A549 (cell line): ENCODE measurements at regions not wholly inside any gene's neighbourhood (a gene's known extent, or its start where the extent isn't known, plus 50 kb on each side); places are given as distances from the start of the nearest gene placed in this dataset.

Source experiments
- ATAC-seq, 2 experiments: fragments of 200-7000 bp in 1 of 2; fragments of >200 bp in 1 of 2; cut with Nextera tagmentation in 1 of 2; cut with Tn5 transposase in 1 of 2; 3 replicates each; pipeline versions ENCODE4 v1.8.0 to v1.9.1; 2018 to 2020; ENCODE audit warnings: mild to moderate bottlenecking in 1 of 2, moderate library complexity in 1 of 2
- CTCF ChIA-PET: fragments of 300-600 bp; sonication (Branson Sonifier 250); formaldehyde crosslinking; extraction: SDS; loops from one replicate; lab custom pipeline; 2021; ENCODE audit warnings: antibody characterized with exemption, inconsistent platforms; lab: Yijun Ruan, JAX
- POLR2A ChIA-PET: fragments of 350-600 bp; formaldehyde crosslinking; extraction: SDS; loops from one replicate; lab custom pipeline; 2021; ENCODE audit warnings: antibody characterized with exemption, inconsistent platforms; lab: Yijun Ruan, JAX
- DNase-seq, 2 experiments: peaks; one replicate each; pipeline versions ENCODE4 v3.0.0 to v3.0.0-alpha.2; 2011 to 2016; ENCODE audit warnings: low read depth in 1 of 2, low spot score in 1 of 2
- FAIRE-seq: peaks from 2 replicates; lab custom pipeline; 2011; peaks lifted over from hg19 to GRCh38; lab: Jason Lieb, UNC
- H3K27ac ChIP-seq, 2 experiments: fragments of >200 bp; sonication (Bioruptor Twin); formaldehyde crosslinking; 3 replicates each; pipeline ENCODE4 v1.5.1; 2016 to 2017
- H3K4me1 ChIP-seq: fragments of >200 bp; sonication (Bioruptor Twin); formaldehyde crosslinking; 3 replicates; pipeline ENCODE4 v1.6.1; 2016
- H3K4me2 ChIP-seq: fragments of >200 bp; sonication (Bioruptor Twin); formaldehyde crosslinking; 3 replicates; pipeline ENCODE4 v1.6.1; 2016
- H3K4me3 ChIP-seq: fragments of >200 bp; sonication (Bioruptor Twin); formaldehyde crosslinking; 3 replicates; pipeline ENCODE4 v1.5.1; 2016
- H3K9me3 ChIP-seq: fragments of >200 bp; sonication (Bioruptor Twin); formaldehyde crosslinking; 3 replicates; pipeline ENCODE4 v1.6.1; 2016
- BHLHE40 ChIP-seq: IDR thresholded peaks from 2 replicates; pipeline ENCODE4 v1.6.1; 2012; ENCODE audit warnings: low read depth, low read length, inconsistent platforms
- CBX2 ChIP-seq: fragments of 200-600 bp; sonication (generic); IDR thresholded peaks from 2 replicates; pipeline ENCODE4 v1.6.1; 2016; ENCODE audit warnings: low read depth, mild to moderate bottlenecking, borderline replicate concordance
- CHD4 ChIP-seq: fragments of 200-600 bp; sonication (generic); IDR thresholded peaks from 2 replicates; pipeline ENCODE4 v1.6.1; 2016; ENCODE audit warnings: antibody characterized with exemption, mild to moderate bottlenecking, borderline replicate concordance
- ELK1 ChIP-seq: fragments of 150-350 bp; IDR thresholded peaks from 2 replicates; pipeline ENCODE4 v1.6.1; 2014; ENCODE audit warnings: low read depth, mild to moderate bottlenecking, low read length
- FOSB ChIP-seq: fragments of 250-450 bp; sonication (Bioruptor Pico); IDR thresholded peaks from 2 replicates; pipeline ENCODE4 v1.5.0; 2020; ENCODE audit warnings: mild to moderate bottlenecking, moderate library complexity
- FOXS1 ChIP-seq: fragments of 250-450 bp; sonication (Bioruptor Pico); IDR thresholded peaks from 2 replicates; pipeline ENCODE4 v1.5.0; 2020; ENCODE audit warnings: mild to moderate bottlenecking, moderate library complexity
- HOXB5 ChIP-seq: fragments of 250-450 bp; sonication (Bioruptor Pico); IDR thresholded peaks from 2 replicates; pipeline ENCODE4 v1.5.0; 2020; ENCODE audit warnings: mild to moderate bottlenecking, moderate library complexity
- KDM5A ChIP-seq: fragments of 200-600 bp; sonication (generic); IDR thresholded peaks from 2 replicates; pipeline ENCODE4 v1.6.1; 2016; ENCODE audit warnings: antibody characterized with exemption, mild to moderate bottlenecking
- MAFK ChIP-seq: fragments of 450-650 bp; IDR thresholded peaks from 2 replicates; pipeline ENCODE4 v1.6.1; 2014; ENCODE audit not compliant: partially characterized antibody
- NFE2L2 ChIP-seq: fragments of 150-350 bp; conservative IDR thresholded peaks from 2 replicates; pipeline ENCODE4 v1.6.1; 2014; ENCODE audit warnings: low read length
- NPAS2 ChIP-seq: fragments of 250-450 bp; sonication (Bioruptor Pico); IDR thresholded peaks from 2 replicates; pipeline ENCODE4 v1.8.0; 2022; ENCODE audit warnings: mild to moderate bottlenecking, moderate library complexity, borderline replicate concordance
- POLR2AphosphoS2 ChIP-seq: conservative IDR thresholded peaks from 2 replicates; pipeline ENCODE4 v1.6.1; 2012; ENCODE audit warnings: low read length, improper control_type of control experiment, inconsistent platforms
- RARB ChIP-seq: fragments of 250-450 bp; sonication (Bioruptor Pico); IDR thresholded peaks from 2 replicates; pipeline ENCODE4 v1.8.0; 2021; ENCODE audit warnings: mild to moderate bottlenecking, moderate library complexity
- RNF2 ChIP-seq: fragments of 200-600 bp; sonication (generic); IDR thresholded peaks from 2 replicates; pipeline ENCODE4 v1.6.1; 2016; ENCODE audit warnings: low read depth, mild to moderate bottlenecking, antibody characterized with exemption, moderate library complexity, borderline replicate concordance
- SREBF2 ChIP-seq: fragments of 450-650 bp; IDR thresholded peaks from 2 replicates; pipeline ENCODE4 v1.6.1; 2014; ENCODE audit warnings: mild to moderate bottlenecking, moderate library complexity
- TFCP2L1 ChIP-seq: fragments of 250-450 bp; sonication (Bioruptor Pico); IDR thresholded peaks from 2 replicates; pipeline ENCODE4 v1.5.0; 2021; ENCODE audit warnings: mild to moderate bottlenecking
- TP53 ChIP-seq: fragments of 250-450 bp; sonication (Bioruptor Pico); IDR thresholded peaks from 2 replicates; pipeline ENCODE4 v1.5.0; 2021; ENCODE audit warnings: mild to moderate bottlenecking, moderate library complexity
- ZFP36 ChIP-seq: fragments of 450-650 bp; IDR thresholded peaks from 2 replicates; pipeline ENCODE4 v1.6.1; 2014; ENCODE audit warnings: borderline replicate concordance; ENCODE audit not compliant: partially characterized antibody
- ZSCAN20 ChIP-seq: fragments of 250-450 bp; sonication (Bioruptor Pico); IDR thresholded peaks from 2 replicates; pipeline ENCODE4 v1.8.0; 2022; ENCODE audit warnings: mild to moderate bottlenecking, moderate library complexity
- WGBS: methylation state at CpG from one replicate; pipeline ENCODE4 v1.1.6; 2017; ENCODE audit errors: missing lambda C conversion rate; 5-methylcytosine and 5-hydroxymethylcytosine counted together
- TF ChIP-seq, protein P1 (sequence below): fragments of 200-600 bp; sonication (generic); IDR thresholded peaks from 2 replicates; pipeline ENCODE4 v1.6.1; 2016; ENCODE audit warnings: antibody characterized with exemption, mild to moderate bottlenecking, moderate library complexity
- TF ChIP-seq, protein P2 (sequence below): IDR thresholded peaks from 2 replicates; pipeline ENCODE4 v1.6.1; 2012; ENCODE audit warnings: low read depth, borderline replicate concordance

DNA sequence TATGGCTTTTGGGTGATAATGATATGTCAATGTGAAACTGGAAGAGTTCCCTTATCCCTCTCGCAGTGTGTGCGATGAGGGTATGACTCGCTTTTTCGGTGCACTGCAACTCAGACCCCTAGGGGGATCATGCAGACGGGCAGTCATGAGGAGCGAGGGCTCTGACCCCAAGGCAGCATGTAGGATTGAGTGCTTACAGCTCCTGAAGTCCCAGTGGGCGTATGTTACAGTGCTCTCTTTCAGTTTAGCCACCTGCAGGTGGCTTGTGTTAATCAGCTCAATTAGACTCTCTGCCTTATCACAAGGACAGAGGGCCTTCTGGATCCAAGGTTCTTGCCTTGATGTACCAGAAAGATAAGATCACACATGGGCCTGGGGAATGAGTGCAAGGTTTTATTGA is 1269.9 kb upstream of the GYPC start:
- WGBS = 60% methylated on average over 7 of the region's 7 CpGs
- no peak for FAIRE-seq
- no peak overlapping the region for H3K27ac ChIP-seq
- no peaks in the 10 kb centered on the region for H3K4me1 ChIP-seq
- no peak overlapping the region for H3K4me3 ChIP-seq
- no peak overlapping the region for H3K4me2 ChIP-seq
- CTCF ChIA-PET = interaction anchor here (0.8 to 1.2 kb wide), 3 partner anchors 9 to 15 kb away, joined by 3 to 4 read pairs (median 3); no protein-coding TSS in a partner anchor
- no peak for ATAC-seq
- no peaks in the 10 kb centered on the region for H3K9me3 ChIP-seq
- POLR2A ChIA-PET = no interaction called here
- peak in 1 of 2 experiments; percentile 1 for DNase-seq
- TF ChIP-seq HOXB5 (CRISPR knock-in tag) (no peak), CBX2 (no peak)

DNA sequence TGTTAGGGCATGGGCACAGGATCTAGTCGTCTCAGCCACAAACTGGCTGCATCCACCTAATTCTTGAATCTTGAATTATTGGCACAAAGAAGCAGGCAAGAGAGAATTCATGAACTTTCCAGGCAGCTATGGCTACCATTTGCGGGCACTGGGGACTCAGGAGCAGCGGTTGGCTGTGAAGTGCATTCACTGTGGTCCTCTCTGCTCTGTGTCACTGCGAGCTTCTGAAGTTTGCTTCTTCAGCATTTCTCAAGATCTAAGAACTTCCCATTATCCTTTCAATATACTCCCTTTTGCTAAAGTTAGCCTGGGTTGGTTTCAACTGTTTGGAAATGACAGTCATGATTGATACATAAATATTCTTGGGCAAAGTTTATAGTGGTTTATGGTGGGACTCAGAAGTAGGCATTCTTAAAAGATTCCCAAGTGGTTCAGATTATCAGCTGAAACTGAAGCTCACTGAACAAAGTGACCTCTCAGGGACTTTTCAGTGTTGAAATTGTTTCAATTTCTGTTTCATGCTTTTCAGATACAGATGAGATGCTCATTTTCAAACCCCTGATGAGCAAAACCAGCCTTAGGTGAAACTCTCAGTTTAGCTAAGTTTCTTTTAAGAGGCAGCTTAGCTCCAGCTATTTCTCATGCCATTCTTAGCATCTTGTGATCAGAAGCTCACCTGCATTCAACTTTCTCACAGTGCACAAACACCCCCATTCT is 1258.3 kb upstream of the GYPC start:
- no peak for FAIRE-seq
- no peak for ATAC-seq

More for the DNA sequence above, 1258.3 kb upstream of the GYPC start:
- 54% methylated on average over 4 of the region's 4 CpGs for WGBS
- H3K4me2 ChIP-seq = peak overlapping the region; percentile 59; the same call in 1 of the 3 replicates
- TF ChIP-seq FOSB (no peak), ZSCAN20 (CRISPR knock-in tag) (no peak), NFE2L2 (no peak), POLR2AphosphoS2 (no peak), RARB (CRISPR knock-in tag) (no peak), NPAS2 (CRISPR knock-in tag) (no peak), CHD4 (no peak), TP53 (CRISPR knock-in tag) (no peak), KDM5A (no peak), TFCP2L1 (no peak), ELK1 (no peak), ZFP36 (no peak), FOXS1 (CRISPR knock-in tag) (no peak), RNF2 (no peak), MAFK (no peak), SREBF2 (no peak), BHLHE40 (no peak)
- TF ChIP-seq, protein P1, sequence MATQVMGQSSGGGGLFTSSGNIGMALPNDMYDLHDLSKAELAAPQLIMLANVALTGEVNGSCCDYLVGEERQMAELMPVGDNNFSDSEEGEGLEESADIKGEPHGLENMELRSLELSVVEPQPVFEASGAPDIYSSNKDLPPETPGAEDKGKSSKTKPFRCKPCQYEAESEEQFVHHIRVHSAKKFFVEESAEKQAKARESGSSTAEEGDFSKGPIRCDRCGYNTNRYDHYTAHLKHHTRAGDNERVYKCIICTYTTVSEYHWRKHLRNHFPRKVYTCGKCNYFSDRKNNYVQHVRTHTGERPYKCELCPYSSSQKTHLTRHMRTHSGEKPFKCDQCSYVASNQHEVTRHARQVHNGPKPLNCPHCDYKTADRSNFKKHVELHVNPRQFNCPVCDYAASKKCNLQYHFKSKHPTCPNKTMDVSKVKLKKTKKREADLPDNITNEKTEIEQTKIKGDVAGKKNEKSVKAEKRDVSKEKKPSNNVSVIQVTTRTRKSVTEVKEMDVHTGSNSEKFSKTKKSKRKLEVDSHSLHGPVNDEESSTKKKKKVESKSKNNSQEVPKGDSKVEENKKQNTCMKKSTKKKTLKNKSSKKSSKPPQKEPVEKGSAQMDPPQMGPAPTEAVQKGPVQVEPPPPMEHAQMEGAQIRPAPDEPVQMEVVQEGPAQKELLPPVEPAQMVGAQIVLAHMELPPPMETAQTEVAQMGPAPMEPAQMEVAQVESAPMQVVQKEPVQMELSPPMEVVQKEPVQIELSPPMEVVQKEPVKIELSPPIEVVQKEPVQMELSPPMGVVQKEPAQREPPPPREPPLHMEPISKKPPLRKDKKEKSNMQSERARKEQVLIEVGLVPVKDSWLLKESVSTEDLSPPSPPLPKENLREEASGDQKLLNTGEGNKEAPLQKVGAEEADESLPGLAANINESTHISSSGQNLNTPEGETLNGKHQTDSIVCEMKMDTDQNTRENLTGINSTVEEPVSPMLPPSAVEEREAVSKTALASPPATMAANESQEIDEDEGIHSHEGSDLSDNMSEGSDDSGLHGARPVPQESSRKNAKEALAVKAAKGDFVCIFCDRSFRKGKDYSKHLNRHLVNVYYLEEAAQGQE = no peak
- TF ChIP-seq, protein P2, sequence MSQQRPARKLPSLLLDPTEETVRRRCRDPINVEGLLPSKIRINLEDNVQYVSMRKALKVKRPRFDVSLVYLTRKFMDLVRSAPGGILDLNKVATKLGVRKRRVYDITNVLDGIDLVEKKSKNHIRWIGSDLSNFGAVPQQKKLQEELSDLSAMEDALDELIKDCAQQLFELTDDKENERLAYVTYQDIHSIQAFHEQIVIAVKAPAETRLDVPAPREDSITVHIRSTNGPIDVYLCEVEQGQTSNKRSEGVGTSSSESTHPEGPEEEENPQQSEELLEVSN = no peak
- no peak overlapping the region for H3K4me3 ChIP-seq
- no peak for DNase-seq
- H3K4me1 ChIP-seq = peaks cover 25% of the 10 kb centered on the region
- H3K27ac ChIP-seq = peak overlapping the region in 1 of 2 experiments; percentile 51; a peak in 1 of 6 replicates
- ChIA-PET CTCF (interaction anchor here (1.0 kb wide), 1 partner anchor 588 kb away, joined by 3 read pairs; no protein-coding TSS in a partner anchor), POLR2A (no interaction called here)
- H3K9me3 ChIP-seq = no peaks in the 10 kb centered on the region
